Liver (tissue), 8 donors: ENCODE measurements at regions not wholly inside any gene's neighbourhood (a gene's known extent, or its start where the extent isn't known, plus 50 kb on each side); places are given as distances from the start of the nearest gene placed in this dataset.

Experiments used
- DNase-seq: peaks from one replicate; pipeline ENCODE4 v3.0.0-alpha.2; 2017; ENCODE audit warnings: low spot score
- H3K27ac ChIP-seq, 2 donors: one replicate each; pipeline ENCODE4 v1.7.0; 2013; ENCODE audit warnings: inconsistent platforms in 2 of 2, low read length in 2 of 2, control low read depth in 1 of 2, low read depth in 1 of 2, mild to moderate bottlenecking in 1 of 2
- H3K27me3 ChIP-seq, 4 donors: one replicate each; pipeline versions ENCODE4 v1.6.1 to v1.7.0; 2013; ENCODE audit warnings: low read length in 3 of 4, inconsistent platforms in 1 of 4, mild to moderate bottlenecking in 1 of 4, moderate library complexity in 1 of 4; ENCODE audit not compliant: control insufficient read depth in 4 of 4, insufficient read depth in 4 of 4
- H3K36me3 ChIP-seq, 4 donors: one replicate each; pipeline versions ENCODE4 v1.6.1 to v1.7.0; 2013; ENCODE audit warnings: low read length in 3 of 4, mild to moderate bottlenecking in 3 of 4, low read depth in 1 of 4, moderate library complexity in 1 of 4; ENCODE audit not compliant: control insufficient read depth in 4 of 4, insufficient read depth in 3 of 4
- H3K4me1 ChIP-seq, 4 donors: one replicate each; pipeline versions ENCODE4 v1.6.1 to v1.7.0; 2013; ENCODE audit warnings: low read length in 3 of 4, mild to moderate bottlenecking in 3 of 4, moderate library complexity in 1 of 4; ENCODE audit not compliant: control insufficient read depth in 4 of 4, insufficient read depth in 4 of 4
- H3K4me3 ChIP-seq, 3 donors: one replicate each; pipeline versions ENCODE4 v1.6.1 to v1.7.0; 2013; ENCODE audit warnings: low read length in 3 of 3, control low read depth in 1 of 3, low read depth in 1 of 3, mild to moderate bottlenecking in 1 of 3
- H3K9ac ChIP-seq, 2 donors: one replicate each; pipeline ENCODE4 v1.7.0; 2013; ENCODE audit warnings: low read length in 2 of 2, mild to moderate bottlenecking in 2 of 2, moderate library complexity in 2 of 2, control low read depth in 1 of 2, low read depth in 1 of 2
- H3K9me3 ChIP-seq, 4 donors: one replicate each; pipeline versions ENCODE4 v1.6.1 to v1.7.0; 2013; ENCODE audit warnings: low read length in 3 of 4; ENCODE audit not compliant: control insufficient read depth in 4 of 4
- ATF3 ChIP-seq: IDR thresholded peaks from 2 replicates; pipeline ENCODE4 v1.6.1; 2016; ENCODE audit warnings: antibody characterized with exemption
- CTCF ChIP-seq: fragments of 150-350 bp; IDR thresholded peaks from 2 replicates; pipeline ENCODE4 v1.5.1; 2017; ENCODE audit warnings: improper control_type of control experiment, low read depth, low read length; ENCODE audit not compliant: missing input control
- EGR1 ChIP-seq, 2 donors: IDR thresholded peaks; 2 replicates each; pipeline ENCODE4 v1.6.1; 2016 to 2018; ENCODE audit warnings: antibody characterized with exemption in 2 of 2, low read depth in 2 of 2
- FOXA1 ChIP-seq: IDR thresholded peaks from 2 replicates; pipeline ENCODE4 v1.6.1; 2016; ENCODE audit warnings: antibody characterized with exemption
- FOXA2 ChIP-seq: IDR thresholded peaks from 2 replicates; pipeline ENCODE4 v1.6.1; 2016; ENCODE audit warnings: antibody characterized with exemption
- GABPA ChIP-seq, 2 donors: IDR thresholded peaks in 1 of 2; conservative IDR thresholded peaks in 1 of 2; 2 replicates each; pipeline ENCODE4 v1.6.1; 2016; ENCODE audit warnings: antibody characterized with exemption in 2 of 2, mild to moderate bottlenecking in 1 of 2, moderate library complexity in 1 of 2
- HNF4A ChIP-seq, 2 donors: conservative IDR thresholded peaks; 2 replicates each; pipeline ENCODE4 v1.6.1; 2016; ENCODE audit warnings: antibody characterized with exemption in 2 of 2, mild to moderate bottlenecking in 2 of 2
- HNF4G ChIP-seq: IDR thresholded peaks from 2 replicates; pipeline ENCODE4 v1.6.1; 2016; ENCODE audit warnings: antibody characterized with exemption
- JUND ChIP-seq, 2 donors: IDR thresholded peaks; 2 replicates each; pipeline ENCODE4 v1.6.1; 2016; ENCODE audit warnings: antibody characterized with exemption in 2 of 2
- MAX ChIP-seq: IDR thresholded peaks from 2 replicates; pipeline ENCODE4 v1.6.1; 2016; ENCODE audit warnings: antibody characterized with exemption
- NR2F2 ChIP-seq: IDR thresholded peaks from 2 replicates; pipeline ENCODE4 v1.6.1; 2016; ENCODE audit warnings: antibody characterized with exemption
- RAD21 ChIP-seq, 2 donors: IDR thresholded peaks; 2 replicates each; pipeline ENCODE4 v1.6.1; 2016; ENCODE audit warnings: antibody characterized with exemption in 2 of 2, mild to moderate bottlenecking in 2 of 2
- REST ChIP-seq: IDR thresholded peaks from 2 replicates; pipeline ENCODE4 v1.6.1; 2016; ENCODE audit warnings: antibody characterized with exemption, mild to moderate bottlenecking
- SP1 ChIP-seq: IDR thresholded peaks from 2 replicates; pipeline ENCODE4 v1.6.1; 2018; ENCODE audit warnings: antibody characterized with exemption, mild to moderate bottlenecking
- TAF1 ChIP-seq: conservative IDR thresholded peaks from 2 replicates; pipeline ENCODE4 v1.6.1; 2016; ENCODE audit warnings: antibody characterized with exemption, mild to moderate bottlenecking
- YY1 ChIP-seq: IDR thresholded peaks from 2 replicates; pipeline ENCODE4 v1.6.1; 2016; ENCODE audit warnings: antibody characterized with exemption, mild to moderate bottlenecking
- ZBTB33 ChIP-seq: IDR thresholded peaks from 2 replicates; pipeline ENCODE4 v1.6.1; 2016; ENCODE audit warnings: antibody characterized with exemption
- WGBS: extraction: QIAGEN DNeasy Blood & Tissue Kit; methylation state at CpG from one replicate; pipeline ENCODE4 v1.1.7; 2013; 5-methylcytosine and 5-hydroxymethylcytosine counted together
- donor health status: healthy.
- donor health status: healthy.
- donor health status: healthy.
- donor health status: healthy.
- donor health status: healthy.

- no peak for DNase-seq
- no peak overlapping the region for H3K27ac ChIP-seq
- H3K36me3 ChIP-seq, result no peaks in the 10 kb centered on the region
- H3K4me1 ChIP-seq, result peaks cover 0 to 6% (median 0%) of the 10 kb centered on the region in 4 donors
- TF ChIP-seq CTCF, result no peak
- TF ChIP-seq NR2F2, result no peak
- TF ChIP-seq FOXA1, result no peak
- no peak for TF ChIP-seq FOXA2
- no peak for TF ChIP-seq ZBTB33
- no peak for TF ChIP-seq RAD21 (IDR thresholded peaks at IDR 0.05)
- TF ChIP-seq HNF4G, result no peak
- no peak for TF ChIP-seq JUND (IDR thresholded peaks at IDR 0.05)
- no peak for TF ChIP-seq SP1
- TF ChIP-seq HNF4A (conservative IDR thresholded peaks at IDR 0.05), result no peak
- no peak for TF ChIP-seq YY1
- TF ChIP-seq ATF3, result no peak
- TF ChIP-seq REST, result no peak
- no peak for TF ChIP-seq TAF1
- no peak for TF ChIP-seq GABPA (IDR thresholded peaks at IDR 0.05 in 1 of 2, conservative IDR thresholded peaks at IDR 0.05 in 1 of 2)
- no peak for TF ChIP-seq EGR1 (IDR thresholded peaks at IDR 0.05; ENCODE audit: low read depth in 2 of 2)
- H3K4me3 ChIP-seq, result no peak overlapping the region
- no peaks in the 10 kb centered on the region for H3K9me3 ChIP-seq
- no peak overlapping the region for H3K9ac ChIP-seq
- H3K27me3 ChIP-seq, result no peaks in the 10 kb centered on the region
Measured at GRCh38 chr5:110099572-110099971, 409.8 kb downstream of the MAN2A1 start.

- Histone ChIP-seq H3K36me3 (no peaks in the 10 kb centered on the region), H3K27ac (no peak overlapping the region), H3K9me3 (no peaks in the 10 kb centered on the region), H3K4me1 (peaks cover 4 to 29% (median 21%) of the 10 kb centered on the region in 4 donors), H3K9ac (no peak overlapping the region), H3K4me3 (no peak overlapping the region), H3K27me3 (no peaks in the 10 kb centered on the region)
- WGBS, result 100% methylated on average over 1 of the region's 1 CpG
- TF ChIP-seq TAF1 (no peak), JUND (IDR thresholded peaks at IDR 0.05) (no peak), MAX (no peak), HNF4G (no peak), FOXA1 (no peak), RAD21 (IDR thresholded peaks at IDR 0.05) (no peak), FOXA2 (no peak), NR2F2 (no peak), YY1 (no peak), EGR1 (IDR thresholded peaks at IDR 0.05; ENCODE audit: low read depth in 2 of 2) (no peak), SP1 (no peak), CTCF (no peak), GABPA (IDR thresholded peaks at IDR 0.05 in 1 of 2, conservative IDR thresholded peaks at IDR 0.05 in 1 of 2) (no peak), REST (no peak), ATF3 (no peak)
- DNase-seq, result no peak
Measured at GRCh38 chr5:110103081-110103480, 413.4 kb downstream of the MAN2A1 start.
